B cell (primary cell): ENCODE measurements at regions not wholly inside any gene's neighbourhood (a gene's known extent, or its start where the extent isn't known, plus 50 kb on each side); places are given as distances from the start of the nearest gene placed in this dataset.

Experiments
- ATAC-seq: fragments of 200-7000 bp; cut with Tn5 transposase; one replicate; pipeline ENCODE4 v1.10.0; 2021; ENCODE audit warnings: low read depth, mild to moderate bottlenecking, moderate number of reproducible peaks, moderate library complexity
- CTCF ChIA-PET: fragments of 350-600 bp; sonication (Branson Sonifier 250); formaldehyde crosslinking; loops from one replicate; lab custom pipeline; 2021; ENCODE audit warnings: antibody characterized with exemption, inconsistent platforms; lab: Charles Lee
- POLR2A ChIA-PET: fragments of 350-600 bp; sonication (Branson Sonifier 250); formaldehyde crosslinking; loops from one replicate; lab custom pipeline; 2021; ENCODE audit warnings: antibody characterized with exemption; lab: Charles Lee
- DNase-seq: peaks from one replicate; pipeline ENCODE4 v3.0.0; 2013
- H2AFZ ChIP-seq: 2 replicates; pipeline ENCODE4 v1.6.1; 2012; ENCODE audit warnings: mild to moderate bottlenecking, low read depth, low read length; ENCODE audit not compliant: insufficient read depth, poor library complexity, severe bottlenecking
- H3K27ac ChIP-seq, 2 donors: 1 replicate in 1 of 2; 2 replicates in 1 of 2; pipeline ENCODE4 v1.5.1; 2012 to 2013; ENCODE audit warnings: low read length in 2 of 2, mild to moderate bottlenecking in 2 of 2, moderate library complexity in 1 of 2
- H3K27me3 ChIP-seq, 4 experiments: fragments of 200-600 bp in 1 of 4; sonication (generic) in 1 of 4; replicated peaks in 1 of 4; 1 replicate in 2 of 4; 2 replicates in 2 of 4; pipeline versions ENCODE4 v1.6.1 to v1.7.0; 2013 to 2016; ENCODE audit warnings: low read length in 3 of 4, mild to moderate bottlenecking in 2 of 4, mixed read lengths in 1 of 4, moderate library complexity in 1 of 4; ENCODE audit not compliant: insufficient read depth in 4 of 4, control insufficient read depth in 3 of 4; ENCODE audit errors: control extremely low read depth in 1 of 4
- H3K36me3 ChIP-seq, 2 experiments: replicated peaks in 1 of 2; 1 replicate in 1 of 2; 2 replicates in 1 of 2; pipeline versions ENCODE4 v1.6.1 to v1.7.1; 2013; ENCODE audit warnings: low read length in 1 of 2; ENCODE audit not compliant: insufficient read depth in 2 of 2, control insufficient read depth in 1 of 2; ENCODE audit errors: control extremely low read depth in 1 of 2, extremely low read depth in 1 of 2
- H3K4me1 ChIP-seq, 2 donors: fragments of 200-600 bp in 1 of 2; sonication (generic) in 1 of 2; 1 replicate in 1 of 2; 2 replicates in 1 of 2; pipeline versions ENCODE4 v1.5.1 to v1.6.1; 2013 to 2017; ENCODE audit warnings: low read length in 2 of 2; ENCODE audit not compliant: control insufficient read depth in 2 of 2, insufficient read depth in 2 of 2
- H3K4me2 ChIP-seq: replicated peaks from 2 replicates; pipeline ENCODE3; 2012; ENCODE audit warnings: mild to moderate bottlenecking, low read depth, low read length; ENCODE audit not compliant: poor library complexity, severe bottlenecking
- H3K4me3 ChIP-seq, 5 experiments: fragments of 200-600 bp in 1 of 5; sonication (generic) in 1 of 5; 1 replicate in 3 of 5; 2 replicates in 2 of 5; pipeline versions ENCODE4 v1.5.1 to v1.7.0; 2011 to 2016; ENCODE audit warnings: low read length in 4 of 5, mild to moderate bottlenecking in 4 of 5, low read depth in 2 of 5, control low read depth in 1 of 5, moderate library complexity in 1 of 5; ENCODE audit not compliant: insufficient read depth in 1 of 5; ENCODE audit errors: control extremely low read depth in 1 of 5, extremely low read depth in 1 of 5
- H3K79me2 ChIP-seq: fragments of 200-600 bp; sonication (generic); one replicate; pipeline ENCODE4 v1.6.0; 2016; ENCODE audit warnings: low read length; ENCODE audit not compliant: control insufficient read depth, insufficient read depth
- H3K9ac ChIP-seq: fragments of 200-600 bp; sonication (generic); 2 replicates; pipeline ENCODE4 v1.6.1; 2017; ENCODE audit warnings: mild to moderate bottlenecking, low read length, moderate library complexity
- H3K9me3 ChIP-seq, 3 donors: one replicate each; pipeline versions ENCODE4 v1.6.1 to v1.7.1; 2013; ENCODE audit warnings: low read length in 2 of 3; ENCODE audit not compliant: control insufficient read depth in 2 of 3, insufficient read depth in 1 of 3; ENCODE audit errors: control extremely low read depth in 1 of 3
- H4K20me1 ChIP-seq: 2 replicates; pipeline ENCODE4 v1.6.0; 2012; ENCODE audit warnings: mild to moderate bottlenecking, low read length; ENCODE audit not compliant: insufficient read depth, control insufficient read depth, poor library complexity, severe bottlenecking
- H3K27ac Mint-ChIP-seq: one replicate; pipeline ENCODE4 v1.8.0; 2021; ENCODE audit warnings: mixed read lengths
- H3K27me3 Mint-ChIP-seq: one replicate; pipeline ENCODE4 v1.8.0; 2021; ENCODE audit warnings: mixed read lengths
- H3K4me1 Mint-ChIP-seq: one replicate; pipeline ENCODE4 v1.8.0; 2021; ENCODE audit warnings: mixed read lengths
- H3K4me3 Mint-ChIP-seq: one replicate; pipeline ENCODE4 v1.8.0; 2021; ENCODE audit warnings: mixed read lengths
- H3K9me3 Mint-ChIP-seq: one replicate; pipeline ENCODE4 v1.8.0; 2022; ENCODE audit warnings: mixed read lengths; ENCODE audit not compliant: insufficient read depth
- EZH2 ChIP-seq: IDR thresholded peaks from 2 replicates; pipeline ENCODE4 v1.6.1; 2012; ENCODE audit warnings: borderline replicate concordance, low read depth, mild to moderate bottlenecking, moderate library complexity, low read length; ENCODE audit not compliant: insufficient read depth, poor library complexity, severe bottlenecking
- WGBS: methylation state at CpG from one replicate; pipeline ENCODE4 v1.1.5; 2013; ENCODE audit warnings: missing lambda C conversion rate; ENCODE audit not compliant: insufficient coverage; 5-methylcytosine and 5-hydroxymethylcytosine counted together
- intact Hi-C: fragments of 100-400 bp; cut with micrococcal nuclease; formaldehyde crosslinking; loops from one replicate; pipeline ENCODE4 v1.10.0; 2022
- TF ChIP-seq, protein P1 (sequence below): fragments of 200-600 bp; IDR thresholded peaks from one replicate; pipeline ENCODE4 v1.8.0; 2022; ENCODE audit warnings: antibody characterized with exemption, mild to moderate bottlenecking

DNA sequence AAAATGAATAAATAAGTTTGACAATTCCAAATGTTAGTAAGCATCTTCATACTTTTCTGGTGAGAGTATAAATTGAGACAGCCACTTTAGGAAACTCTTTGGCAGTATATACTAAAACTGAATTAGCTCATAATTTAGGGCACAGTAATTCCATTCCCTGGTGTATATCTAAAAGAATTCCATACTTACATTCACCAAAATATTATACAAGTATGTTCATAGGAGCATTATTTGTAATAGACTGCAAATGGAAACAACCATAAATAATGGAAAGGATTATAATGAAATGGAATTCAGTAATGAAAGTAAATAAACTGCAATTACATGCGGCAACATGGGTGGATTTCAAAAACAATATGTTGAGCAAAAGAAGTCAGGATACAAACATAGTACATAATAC, 315.8 kb upstream of the LRRC4C start:
- WGBS = no CpG with 5 or more reads among the region's 1 CpG
- Histone ChIP-seq H3K36me3 (no peaks in the 10 kb centered on the region), H2AFZ (no peak overlapping the region), H4K20me1 (no peaks in the 10 kb centered on the region), H3K4me1 (no peaks in the 10 kb centered on the region), H3K79me2 (no peaks in the 10 kb centered on the region), H3K27ac (no peak overlapping the region), H3K9me3 (peaks cover 0 to 4% (median 3%) of the 10 kb centered on the region in 3 donors), H3K27me3 (no peaks in the 10 kb centered on the region), H3K4me3 (no peak overlapping the region), H3K9ac (no peak overlapping the region), H3K4me2 (no peak overlapping the region)
- no peaks in the 10 kb centered on the region for H3K27me3 Mint-ChIP-seq
- intact Hi-C loops = no loop called here
- peaks cover 2% of the 10 kb centered on the region for H3K9me3 Mint-ChIP-seq
- H3K27ac Mint-ChIP-seq = no peak overlapping the region
- CTCF ChIA-PET = no interaction called here
- DNase-seq = no peak
- no peak for TF ChIP-seq EZH2
- TF ChIP-seq, protein P1, sequence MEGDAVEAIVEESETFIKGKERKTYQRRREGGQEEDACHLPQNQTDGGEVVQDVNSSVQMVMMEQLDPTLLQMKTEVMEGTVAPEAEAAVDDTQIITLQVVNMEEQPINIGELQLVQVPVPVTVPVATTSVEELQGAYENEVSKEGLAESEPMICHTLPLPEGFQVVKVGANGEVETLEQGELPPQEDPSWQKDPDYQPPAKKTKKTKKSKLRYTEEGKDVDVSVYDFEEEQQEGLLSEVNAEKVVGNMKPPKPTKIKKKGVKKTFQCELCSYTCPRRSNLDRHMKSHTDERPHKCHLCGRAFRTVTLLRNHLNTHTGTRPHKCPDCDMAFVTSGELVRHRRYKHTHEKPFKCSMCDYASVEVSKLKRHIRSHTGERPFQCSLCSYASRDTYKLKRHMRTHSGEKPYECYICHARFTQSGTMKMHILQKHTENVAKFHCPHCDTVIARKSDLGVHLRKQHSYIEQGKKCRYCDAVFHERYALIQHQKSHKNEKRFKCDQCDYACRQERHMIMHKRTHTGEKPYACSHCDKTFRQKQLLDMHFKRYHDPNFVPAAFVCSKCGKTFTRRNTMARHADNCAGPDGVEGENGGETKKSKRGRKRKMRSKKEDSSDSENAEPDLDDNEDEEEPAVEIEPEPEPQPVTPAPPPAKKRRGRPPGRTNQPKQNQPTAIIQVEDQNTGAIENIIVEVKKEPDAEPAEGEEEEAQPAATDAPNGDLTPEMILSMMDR = no peak
- H3K4me1 Mint-ChIP-seq = no peaks in the 10 kb centered on the region
- H3K4me3 Mint-ChIP-seq = no peak overlapping the region
- POLR2A ChIA-PET = no interaction called here
- no peak for ATAC-seq

DNA sequence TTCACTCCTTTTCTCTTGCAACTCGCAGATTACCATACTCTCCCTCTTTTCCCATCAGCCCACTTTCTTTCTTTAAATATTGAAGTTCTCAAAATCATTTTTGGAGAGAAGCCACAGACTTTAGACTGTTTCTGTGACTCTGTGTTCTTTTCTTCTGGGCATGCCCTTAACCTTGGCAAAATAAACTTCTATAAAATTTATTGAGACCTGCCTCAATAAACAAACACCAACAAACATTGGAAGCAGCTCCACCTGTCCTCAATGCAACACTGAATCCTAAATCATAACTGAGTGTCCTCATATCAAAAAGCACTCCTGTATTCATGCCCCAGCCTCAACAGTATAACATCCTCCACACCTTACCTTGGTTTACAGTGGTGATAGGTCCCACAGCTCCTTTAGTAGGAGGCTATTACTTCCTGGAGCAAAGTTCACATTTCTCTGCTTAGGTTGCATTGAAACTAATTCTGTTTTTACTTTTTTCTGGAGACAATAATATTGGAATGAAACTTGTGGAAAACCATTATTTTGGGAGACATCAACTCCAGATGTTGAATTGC, 320.0 kb upstream of the LRRC4C start:
- Histone ChIP-seq H3K4me2 (no peak overlapping the region), H3K27ac (no peak overlapping the region), H3K79me2 (no peaks in the 10 kb centered on the region), H3K36me3 (no peaks in the 10 kb centered on the region), H3K4me3 (no peak overlapping the region), H2AFZ (no peak overlapping the region), H3K4me1 (no peaks in the 10 kb centered on the region), H3K9me3 (peaks cover 0 to 4% (median 2%) of the 10 kb centered on the region in 3 donors), H3K27me3 (no peaks in the 10 kb centered on the region), H4K20me1 (no peaks in the 10 kb centered on the region), H3K9ac (no peak overlapping the region)
- Mint-ChIP-seq H3K4me1 (no peaks in the 10 kb centered on the region), H3K4me3 (no peak overlapping the region), H3K27ac (no peak overlapping the region), H3K9me3 (no peaks in the 10 kb centered on the region), H3K27me3 (no peaks in the 10 kb centered on the region)
- intact Hi-C loops = no loop called here
- TF ChIP-seq, protein P1 = no peak
- no peak for DNase-seq
- WGBS = 80% methylated on average over 1 of the region's 1 CpG
- ChIA-PET CTCF (no interaction called here), POLR2A (no interaction called here)
- no peak for ATAC-seq
